ENCODE measurements at regions not wholly inside any gene's neighbourhood (a gene's known extent, or its start where the extent isn't known, plus 50 kb on each side); places are given as distances from the start of the nearest gene placed in this dataset.

DNA sequence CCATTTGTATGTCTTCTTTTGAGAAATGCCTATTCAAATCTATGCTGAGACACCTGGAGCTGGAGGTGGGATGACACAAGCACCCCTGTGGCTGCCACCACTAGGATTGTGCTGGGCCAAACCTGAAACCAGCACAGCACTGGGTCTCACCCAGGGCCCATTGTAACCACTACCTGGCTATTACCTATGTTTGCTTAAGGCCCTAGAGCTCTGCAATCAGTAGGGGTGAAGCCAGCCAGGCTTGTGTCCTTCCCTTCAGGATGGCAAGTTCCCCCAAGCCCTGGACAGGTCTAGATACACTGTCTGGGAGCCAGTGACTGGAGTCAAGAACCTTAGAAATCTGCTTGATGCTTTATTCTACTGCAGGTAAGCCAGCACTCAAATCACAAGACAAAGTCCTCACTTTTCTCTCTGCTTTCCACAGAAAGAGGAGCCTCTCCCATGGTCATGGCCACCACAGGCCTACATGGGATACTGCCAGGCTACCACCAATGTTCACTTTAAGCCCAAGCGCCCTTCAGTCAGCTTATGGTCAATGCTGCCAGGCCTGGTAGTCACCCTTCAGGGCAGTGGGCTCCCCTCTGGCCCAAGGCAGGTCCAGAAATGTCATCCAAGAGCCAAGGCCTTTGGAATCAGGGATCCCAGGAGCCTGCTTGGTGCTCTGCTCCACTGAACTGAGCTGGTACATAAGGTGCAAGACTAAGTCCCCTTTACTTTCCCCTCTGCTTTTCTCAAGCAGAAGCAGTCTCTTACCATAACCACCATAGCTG lies 105.3 kb downstream of the BMS1 start:
- ATAC-seq (ENCODE audit: low read depth): no peak

More for the DNA sequence above, 105.3 kb downstream of the BMS1 start:
- in situ Hi-C loops (cut with MboI; ENCODE audit: low sequenced_read_pairs) (loop anchor here (25.0 kb wide), 1 partner anchor 174 kb away; no protein-coding TSS in a partner anchor), dilution Hi-C loops (cut with HindIII; ENCODE audit: low sequenced_read_pairs, unreplicated experiment) (no loop called here), intact Hi-C loops (cut with micrococcal nuclease) (no loop called here)
- Histone ChIP-seq H3K27me3 (ENCODE audit: control insufficient read depth, insufficient read depth, low read length) (no peaks in the 10 kb centered on the region), H2AFZ (replicated peaks; ENCODE audit: low read length, poor library complexity) (no peak overlapping the region), H3K4me2 (ENCODE audit: low read depth, low read length) (no peak overlapping the region), H2BK15ac (ENCODE audit: low read depth, low read length) (no peak overlapping the region), H3K4me3 (ENCODE audit: insufficient read depth, low read depth, low read length) (no peak overlapping the region), H3K23ac (ENCODE audit: low read depth, low read length) (no peak overlapping the region), H2AK9ac (replicated peaks; ENCODE audit: low read depth, low read length, poor library complexity) (no peak overlapping the region), H3K56ac (ENCODE audit: extremely low read depth, insufficient read depth, low read length) (no peak overlapping the region), H2BK5ac (ENCODE audit: low read depth, low read length, poor library complexity, severe bottlenecking) (no peak overlapping the region), H2BK20ac (ENCODE audit: low read depth, low read length) (no peak overlapping the region), H3K79me1 (ENCODE audit: low read depth in 1 of 2, low read length in 2 of 2) (no peaks in the 10 kb centered on the region), H4K91ac (ENCODE audit: insufficient read depth, low read depth, low read length) (no peak overlapping the region), H3K18ac (ENCODE audit: low read depth, low read length) (no peak overlapping the region), H3K9ac (ENCODE audit: low read depth, low read length) (no peak overlapping the region), H4K20me1 (ENCODE audit: insufficient read depth, low read length) (no peaks in the 10 kb centered on the region), H3K27ac (ENCODE audit: insufficient read depth, low read length) (no peak overlapping the region), H3K4me1 (ENCODE audit: control insufficient read depth, insufficient read depth, low read length) (no peaks in the 10 kb centered on the region), H3K36me3 (ENCODE audit: control insufficient read depth, insufficient read depth, low read length) (no peaks in the 10 kb centered on the region), H3K4ac (ENCODE audit: low read depth, low read length) (no peak overlapping the region), H3K9me1 (ENCODE audit: insufficient read depth, low read length) (no peaks in the 10 kb centered on the region), H2AK5ac (ENCODE audit: low read depth, low read length) (no peak overlapping the region), H3K9me3 (ENCODE audit: control insufficient read depth, insufficient read depth, low read length) (no peaks in the 10 kb centered on the region), H2BK120ac (ENCODE audit: low read depth, low read length) (no peak overlapping the region), H4K5ac (ENCODE audit: low read depth, low read length) (no peak overlapping the region), H4K8ac (ENCODE audit: low read depth in 2 of 2, low read length in 2 of 2) (no peak overlapping the region), H3K14ac (replicated peaks; ENCODE audit: low read depth, low read length) (no peak overlapping the region)
- 14% methylated on average over 1 of the region's 1 CpG; no CpG with 5 or more reads in 1 of the 2 experiments for WGBS, 2 experiments (ENCODE audit: extremely low coverage in 2 of 2, insufficient read length in 1 of 2)
- TF ChIP-seq RFX5 (IDR thresholded peaks at IDR 0.05; ENCODE audit: low read depth, low read length) (no peak), MAZ (IDR thresholded peaks at IDR 0.05; ENCODE audit: borderline replicate concordance, low read depth, low read length) (no peak), NFE2L2 (IDR thresholded peaks at IDR 0.05; ENCODE audit: low read depth, low read length) (no peak), RCOR1 (IDR thresholded peaks at IDR 0.05; ENCODE audit: insufficient replicate concordance, low read length) (no peak), BHLHE40 (IDR thresholded peaks at IDR 0.05; ENCODE audit: low read depth, low read length) (no peak)
- TF ChIP-seq, protein P1, sequence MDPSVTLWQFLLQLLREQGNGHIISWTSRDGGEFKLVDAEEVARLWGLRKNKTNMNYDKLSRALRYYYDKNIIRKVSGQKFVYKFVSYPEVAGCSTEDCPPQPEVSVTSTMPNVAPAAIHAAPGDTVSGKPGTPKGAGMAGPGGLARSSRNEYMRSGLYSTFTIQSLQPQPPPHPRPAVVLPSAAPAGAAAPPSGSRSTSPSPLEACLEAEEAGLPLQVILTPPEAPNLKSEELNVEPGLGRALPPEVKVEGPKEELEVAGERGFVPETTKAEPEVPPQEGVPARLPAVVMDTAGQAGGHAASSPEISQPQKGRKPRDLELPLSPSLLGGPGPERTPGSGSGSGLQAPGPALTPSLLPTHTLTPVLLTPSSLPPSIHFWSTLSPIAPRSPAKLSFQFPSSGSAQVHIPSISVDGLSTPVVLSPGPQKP (IDR thresholded peaks at IDR 0.05; ENCODE audit: borderline replicate concordance, low read depth, low read length): no peak
- no peak for DNase-seq
- ChIA-PET CTCF (no interaction called here), POLR2A (ENCODE audit: unreplicated experiment) (no interaction called here)
- no TSS peak for BruUV-seq (replicated peaks)

Data from IMR-90 (cell line).